Liver (tissue), 7 donors: ENCODE measurements at regions not wholly inside any gene's neighbourhood (a gene's known extent, or its start where the extent isn't known, plus 50 kb on each side); places are given as distances from the start of the nearest gene placed in this dataset.

ENCODE experiments used
- DNase-seq: peaks from one replicate; pipeline ENCODE4 v3.0.0-alpha.2; 2017; ENCODE audit warnings: low spot score
- H3K27ac ChIP-seq, 2 donors: one replicate each; pipeline ENCODE4 v1.7.0; 2013; ENCODE audit warnings: inconsistent platforms in 2 of 2, low read length in 2 of 2, control low read depth in 1 of 2, low read depth in 1 of 2, mild to moderate bottlenecking in 1 of 2
- H3K27me3 ChIP-seq, 4 donors: one replicate each; pipeline versions ENCODE4 v1.6.1 to v1.7.0; 2013; ENCODE audit warnings: low read length in 3 of 4, inconsistent platforms in 1 of 4, mild to moderate bottlenecking in 1 of 4, moderate library complexity in 1 of 4; ENCODE audit not compliant: control insufficient read depth in 4 of 4, insufficient read depth in 4 of 4
- H3K36me3 ChIP-seq, 4 donors: one replicate each; pipeline versions ENCODE4 v1.6.1 to v1.7.0; 2013; ENCODE audit warnings: low read length in 3 of 4, mild to moderate bottlenecking in 3 of 4, low read depth in 1 of 4, moderate library complexity in 1 of 4; ENCODE audit not compliant: control insufficient read depth in 4 of 4, insufficient read depth in 3 of 4
- H3K4me1 ChIP-seq, 4 donors: one replicate each; pipeline versions ENCODE4 v1.6.1 to v1.7.0; 2013; ENCODE audit warnings: low read length in 3 of 4, mild to moderate bottlenecking in 3 of 4, moderate library complexity in 1 of 4; ENCODE audit not compliant: control insufficient read depth in 4 of 4, insufficient read depth in 4 of 4
- H3K4me3 ChIP-seq, 3 donors: one replicate each; pipeline versions ENCODE4 v1.6.1 to v1.7.0; 2013; ENCODE audit warnings: low read length in 3 of 3, control low read depth in 1 of 3, low read depth in 1 of 3, mild to moderate bottlenecking in 1 of 3
- H3K9ac ChIP-seq, 2 donors: one replicate each; pipeline ENCODE4 v1.7.0; 2013; ENCODE audit warnings: low read length in 2 of 2, mild to moderate bottlenecking in 2 of 2, moderate library complexity in 2 of 2, control low read depth in 1 of 2, low read depth in 1 of 2
- H3K9me3 ChIP-seq, 4 donors: one replicate each; pipeline versions ENCODE4 v1.6.1 to v1.7.0; 2013; ENCODE audit warnings: low read length in 3 of 4; ENCODE audit not compliant: control insufficient read depth in 4 of 4
- ATF3 ChIP-seq: IDR thresholded peaks from 2 replicates; pipeline ENCODE4 v1.6.1; 2016; ENCODE audit warnings: antibody characterized with exemption
- EGR1 ChIP-seq, 2 donors: IDR thresholded peaks; 2 replicates each; pipeline ENCODE4 v1.6.1; 2016 to 2018; ENCODE audit warnings: antibody characterized with exemption in 2 of 2, low read depth in 2 of 2
- FOXA1 ChIP-seq: IDR thresholded peaks from 2 replicates; pipeline ENCODE4 v1.6.1; 2016; ENCODE audit warnings: antibody characterized with exemption
- FOXA2 ChIP-seq: IDR thresholded peaks from 2 replicates; pipeline ENCODE4 v1.6.1; 2016; ENCODE audit warnings: antibody characterized with exemption
- GABPA ChIP-seq, 2 donors: IDR thresholded peaks in 1 of 2; conservative IDR thresholded peaks in 1 of 2; 2 replicates each; pipeline ENCODE4 v1.6.1; 2016; ENCODE audit warnings: antibody characterized with exemption in 2 of 2, mild to moderate bottlenecking in 1 of 2, moderate library complexity in 1 of 2
- HNF4A ChIP-seq, 2 donors: conservative IDR thresholded peaks; 2 replicates each; pipeline ENCODE4 v1.6.1; 2016; ENCODE audit warnings: antibody characterized with exemption in 2 of 2, mild to moderate bottlenecking in 2 of 2
- HNF4G ChIP-seq: IDR thresholded peaks from 2 replicates; pipeline ENCODE4 v1.6.1; 2016; ENCODE audit warnings: antibody characterized with exemption
- JUND ChIP-seq, 2 donors: IDR thresholded peaks; 2 replicates each; pipeline ENCODE4 v1.6.1; 2016; ENCODE audit warnings: antibody characterized with exemption in 2 of 2
- MAX ChIP-seq: IDR thresholded peaks from 2 replicates; pipeline ENCODE4 v1.6.1; 2016; ENCODE audit warnings: antibody characterized with exemption
- NR2F2 ChIP-seq: IDR thresholded peaks from 2 replicates; pipeline ENCODE4 v1.6.1; 2016; ENCODE audit warnings: antibody characterized with exemption
- REST ChIP-seq: IDR thresholded peaks from 2 replicates; pipeline ENCODE4 v1.6.1; 2016; ENCODE audit warnings: antibody characterized with exemption, mild to moderate bottlenecking
- RXRA ChIP-seq, 2 donors: IDR thresholded peaks; 2 replicates each; pipeline ENCODE4 v1.6.1; 2017 to 2018; ENCODE audit warnings: antibody characterized with exemption in 2 of 2, mild to moderate bottlenecking in 1 of 2
- SP1 ChIP-seq: IDR thresholded peaks from 2 replicates; pipeline ENCODE4 v1.6.1; 2018; ENCODE audit warnings: antibody characterized with exemption, mild to moderate bottlenecking
- TAF1 ChIP-seq: conservative IDR thresholded peaks from 2 replicates; pipeline ENCODE4 v1.6.1; 2016; ENCODE audit warnings: antibody characterized with exemption, mild to moderate bottlenecking
- YY1 ChIP-seq: IDR thresholded peaks from 2 replicates; pipeline ENCODE4 v1.6.1; 2016; ENCODE audit warnings: antibody characterized with exemption, mild to moderate bottlenecking
- ZBTB33 ChIP-seq: IDR thresholded peaks from 2 replicates; pipeline ENCODE4 v1.6.1; 2016; ENCODE audit warnings: antibody characterized with exemption
- WGBS: extraction: QIAGEN DNeasy Blood & Tissue Kit; methylation state at CpG from one replicate; pipeline ENCODE4 v1.1.7; 2013; 5-methylcytosine and 5-hydroxymethylcytosine counted together
- donor health status: healthy.
- donor health status: healthy.
- donor health status: healthy.
- donor health status: healthy.

- TF ChIP-seq FOXA2 = no peak
- TF ChIP-seq ZBTB33 = no peak
- TF ChIP-seq EGR1 (IDR thresholded peaks at IDR 0.05; ENCODE audit: low read depth in 2 of 2) = no peak
- no peak for TF ChIP-seq NR2F2
- no peak for TF ChIP-seq GABPA (IDR thresholded peaks at IDR 0.05 in 1 of 2, conservative IDR thresholded peaks at IDR 0.05 in 1 of 2)
- no peak for TF ChIP-seq FOXA1
Observed at GRCh38 chr18:7393080-7393479, 162.2 kb downstream of the LRRC30 start (continued).

- no peaks in the 10 kb centered on the region for H3K27me3 ChIP-seq
- no peaks in the 10 kb centered on the region for H3K4me1 ChIP-seq
- whole genome bisulfite sequencing = 87% methylated on average over 9 of the region's 9 CpGs
- H3K27ac ChIP-seq = no peak overlapping the region
- no peak for DNase-seq
- H3K36me3 ChIP-seq = no peaks in the 10 kb centered on the region
- no peak for TF ChIP-seq HNF4G
- TF ChIP-seq MAX = no peak
- no peak for TF ChIP-seq JUND (IDR thresholded peaks at IDR 0.05)
- no peak for TF ChIP-seq HNF4A (conservative IDR thresholded peaks at IDR 0.05)
- no peak for TF ChIP-seq ATF3
- TF ChIP-seq RXRA (IDR thresholded peaks at IDR 0.05) = no peak
- TF ChIP-seq YY1 = no peak
- TF ChIP-seq TAF1 = no peak
- H3K4me3 ChIP-seq = no peak overlapping the region
- H3K9me3 ChIP-seq = no peaks in the 10 kb centered on the region
- H3K9ac ChIP-seq = no peak overlapping the region
Observed at GRCh38 chr18:7394050-7394659, 163.3 kb downstream of the LRRC30 start.

- Histone ChIP-seq H3K4me1 (no peaks in the 10 kb centered on the region), H3K36me3 (no peaks in the 10 kb centered on the region), H3K27ac (no peak overlapping the region), H3K4me3 (no peak overlapping the region), H3K9ac (no peak overlapping the region), H3K9me3 (no peaks in the 10 kb centered on the region), H3K27me3 (no peaks in the 10 kb centered on the region)
- WGBS = 73% methylated on average over 4 of the region's 4 CpGs
- DNase-seq = no peak
- no peak for TF ChIP-seq MAX
- TF ChIP-seq FOXA1 = no peak
- TF ChIP-seq GABPA (IDR thresholded peaks at IDR 0.05 in 1 of 2, conservative IDR thresholded peaks at IDR 0.05 in 1 of 2) = no peak
- no peak for TF ChIP-seq SP1
- no peak for TF ChIP-seq HNF4A (conservative IDR thresholded peaks at IDR 0.05)
- TF ChIP-seq REST = no peak
- no peak for TF ChIP-seq EGR1 (IDR thresholded peaks at IDR 0.05; ENCODE audit: low read depth in 2 of 2)
- no peak for TF ChIP-seq ZBTB33
- no peak for TF ChIP-seq YY1
Observed at GRCh38 chr18:7395566-7395965, 164.7 kb downstream of the LRRC30 start.
